ENCODE measurements at regions not wholly inside any gene's neighbourhood (a gene's known extent, or its start where the extent isn't known, plus 50 kb on each side); places are given as distances from the start of the nearest gene placed in this dataset.

DNA sequence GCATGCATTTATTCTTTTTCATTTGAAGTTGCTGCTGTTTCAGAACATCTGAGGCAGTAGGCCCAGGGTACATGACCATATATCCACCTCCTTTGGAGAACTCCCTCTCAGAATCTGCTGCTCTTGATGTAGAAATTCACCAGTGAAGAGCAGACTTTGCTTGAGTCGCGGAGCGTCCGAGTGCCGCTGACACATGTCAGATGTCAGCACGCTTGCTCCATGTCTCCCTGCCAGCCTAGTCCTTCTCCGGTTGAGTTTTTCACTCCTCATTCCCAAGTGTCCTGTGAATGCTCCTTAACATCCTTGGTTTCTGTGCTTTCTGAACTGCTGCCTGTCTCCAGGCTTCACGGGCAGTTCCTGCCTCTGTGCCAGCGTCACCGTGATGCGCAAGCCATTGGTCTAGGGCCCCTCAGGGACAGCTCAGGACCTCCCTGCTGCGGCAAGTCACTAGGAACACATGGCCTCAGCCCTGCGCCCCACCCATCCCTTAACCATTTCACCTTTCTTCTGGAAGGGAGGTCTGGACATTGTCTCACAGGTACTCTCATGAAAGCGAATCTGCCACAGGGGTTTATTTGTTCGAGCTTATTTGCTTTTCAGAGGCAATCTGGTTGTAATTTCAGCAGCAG is 93.1 kb upstream of the RBPJ start:
- H3K4me3 ChIP-seq (replicated peaks in 1 of 3; ENCODE audit: low read depth in 2 of 3, low read length in 3 of 3), result no peak overlapping the region
- peaks cover 2 to 5% (median 4%) of the 10 kb centered on the region in 3 donors for H3K27me3 Mint-ChIP-seq (ENCODE audit: low read depth in 3 of 3)
- no peak for DNase-seq
- no peak overlapping the region for H3K4me2 ChIP-seq (replicated peaks; ENCODE audit: extremely low read depth, low read length, poor library complexity, severe bottlenecking)
- no peaks in the 10 kb centered on the region for H3K27me3 ChIP-seq (ENCODE audit: control insufficient read depth in 2 of 2, insufficient read depth in 2 of 2, low read length in 2 of 2)
- no peak overlapping the region for H3K9ac ChIP-seq (ENCODE audit: insufficient read depth, low read length, poor library complexity, severe bottlenecking)
- H3K9me3 Mint-ChIP-seq, result peaks cover 0 to 2% (median 0%) of the 10 kb centered on the region in 7 donors
- no peaks in the 10 kb centered on the region for H3K4me1 ChIP-seq (ENCODE audit: control insufficient read depth in 1 of 2, insufficient read depth in 2 of 2, low read length in 2 of 2)
- H3K36me3 Mint-ChIP-seq, result no peaks in the 10 kb centered on the region
- H3K27ac ChIP-seq (ENCODE audit: low read depth in 1 of 2, low read length in 2 of 2), result no peak overlapping the region
- H2AFZ ChIP-seq (ENCODE audit: insufficient read depth, low read depth, low read length, poor library complexity, severe bottlenecking), result no peak overlapping the region
- 98% methylated on average over 14 of the region's 15 CpGs for WGBS (ENCODE audit: insufficient coverage)
- no peak overlapping the region for H3K27ac Mint-ChIP-seq
- TF ChIP-seq, protein P1, sequence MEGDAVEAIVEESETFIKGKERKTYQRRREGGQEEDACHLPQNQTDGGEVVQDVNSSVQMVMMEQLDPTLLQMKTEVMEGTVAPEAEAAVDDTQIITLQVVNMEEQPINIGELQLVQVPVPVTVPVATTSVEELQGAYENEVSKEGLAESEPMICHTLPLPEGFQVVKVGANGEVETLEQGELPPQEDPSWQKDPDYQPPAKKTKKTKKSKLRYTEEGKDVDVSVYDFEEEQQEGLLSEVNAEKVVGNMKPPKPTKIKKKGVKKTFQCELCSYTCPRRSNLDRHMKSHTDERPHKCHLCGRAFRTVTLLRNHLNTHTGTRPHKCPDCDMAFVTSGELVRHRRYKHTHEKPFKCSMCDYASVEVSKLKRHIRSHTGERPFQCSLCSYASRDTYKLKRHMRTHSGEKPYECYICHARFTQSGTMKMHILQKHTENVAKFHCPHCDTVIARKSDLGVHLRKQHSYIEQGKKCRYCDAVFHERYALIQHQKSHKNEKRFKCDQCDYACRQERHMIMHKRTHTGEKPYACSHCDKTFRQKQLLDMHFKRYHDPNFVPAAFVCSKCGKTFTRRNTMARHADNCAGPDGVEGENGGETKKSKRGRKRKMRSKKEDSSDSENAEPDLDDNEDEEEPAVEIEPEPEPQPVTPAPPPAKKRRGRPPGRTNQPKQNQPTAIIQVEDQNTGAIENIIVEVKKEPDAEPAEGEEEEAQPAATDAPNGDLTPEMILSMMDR (IDR thresholded peaks at IDR 0.05), result no peak
- H3K36me3 ChIP-seq (replicated peaks in 1 of 2; ENCODE audit: control insufficient read depth in 1 of 2, insufficient read depth in 2 of 2, low read length in 2 of 2), result no peaks in the 10 kb centered on the region
- H4K20me1 ChIP-seq (ENCODE audit: insufficient read depth, low read length), result no peaks in the 10 kb centered on the region
- H3K4me3 Mint-ChIP-seq, result no peak overlapping the region
- no peaks in the 10 kb centered on the region for H3K79me2 ChIP-seq (ENCODE audit: insufficient read depth, low read length)
- intact Hi-C loops (cut with micrococcal nuclease), result no loop called here
- no peaks in the 10 kb centered on the region for H3K4me1 Mint-ChIP-seq
- H3K9me3 ChIP-seq (replicated peaks in 1 of 2; ENCODE audit: control insufficient read depth in 1 of 2, insufficient read depth in 1 of 2, low read length in 2 of 2), result no peaks in the 10 kb centered on the region

DNA sequence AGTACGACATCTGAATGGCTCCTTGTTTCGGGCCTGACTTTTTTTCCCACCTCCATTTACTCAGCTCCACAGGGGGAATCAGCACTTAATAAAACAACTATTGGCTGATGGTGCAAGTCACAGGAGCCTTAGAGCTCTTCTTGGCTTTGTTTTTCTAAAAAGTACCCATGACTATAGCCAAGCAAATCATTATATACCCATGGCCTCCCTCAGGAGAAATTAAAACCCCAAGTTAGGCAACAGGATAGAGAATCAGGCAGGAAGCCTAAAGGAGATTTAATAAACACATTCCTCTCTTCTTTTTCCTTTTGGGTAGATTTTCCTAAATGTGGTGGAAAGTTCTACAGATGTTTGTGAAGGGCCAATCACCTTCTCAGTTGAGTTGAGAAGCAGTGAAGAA is 91.9 kb upstream of the RBPJ start:
- Histone ChIP-seq H3K9me3 (replicated peaks in 1 of 2; ENCODE audit: control insufficient read depth in 1 of 2, insufficient read depth in 1 of 2, low read length in 2 of 2) (no peaks in the 10 kb centered on the region), H4K20me1 (ENCODE audit: insufficient read depth, low read length) (no peaks in the 10 kb centered on the region), H3K27ac (ENCODE audit: low read depth in 1 of 2, low read length in 2 of 2) (no peak overlapping the region), H2AFZ (ENCODE audit: insufficient read depth, low read depth, low read length, poor library complexity, severe bottlenecking) (peak overlapping the region; percentile 7), H3K9ac (ENCODE audit: insufficient read depth, low read length, poor library complexity, severe bottlenecking) (no peak overlapping the region), H3K4me1 (ENCODE audit: control insufficient read depth in 1 of 2, insufficient read depth in 2 of 2, low read length in 2 of 2) (no peaks in the 10 kb centered on the region), H3K4me2 (replicated peaks; ENCODE audit: extremely low read depth, low read length, poor library complexity, severe bottlenecking) (no peak overlapping the region), H3K79me2 (ENCODE audit: insufficient read depth, low read length) (no peaks in the 10 kb centered on the region), H3K27me3 (ENCODE audit: control insufficient read depth in 2 of 2, insufficient read depth in 2 of 2, low read length in 2 of 2) (no peaks in the 10 kb centered on the region), H3K36me3 (replicated peaks in 1 of 2; ENCODE audit: control insufficient read depth in 1 of 2, insufficient read depth in 2 of 2, low read length in 2 of 2) (no peaks in the 10 kb centered on the region), H3K4me3 (replicated peaks in 1 of 3; ENCODE audit: low read depth in 2 of 3, low read length in 3 of 3) (no peak overlapping the region)
- Mint-ChIP-seq H3K4me1 (peaks cover 2% of the 10 kb centered on the region), H3K9me3 (peaks cover 0 to 2% (median 0%) of the 10 kb centered on the region in 7 donors), H3K27me3 (ENCODE audit: low read depth in 3 of 3) (peaks cover 2 to 5% (median 4%) of the 10 kb centered on the region in 3 donors), H3K4me3 (no peak overlapping the region), H3K27ac (peak overlapping the region in 1 of 7 donors; percentile 2), H3K36me3 (no peaks in the 10 kb centered on the region)
- intact Hi-C loops (cut with micrococcal nuclease), result no loop called here
- no peak for DNase-seq
- WGBS (ENCODE audit: insufficient coverage), result 80% methylated on average over 1 of the region's 2 CpGs
- TF ChIP-seq, protein P1 (IDR thresholded peaks at IDR 0.05), result no peak

All from CD14-positive monocyte (primary cell).